ENCODE measurements at regions not wholly inside any gene's neighbourhood (a gene's known extent, or its start where the extent isn't known, plus 50 kb on each side); places are given as distances from the start of the nearest gene placed in this dataset.

GRCh38 chr1:95927061-95927460 lies 693.1 kb downstream of the RWDD3 start:
- 79 to 85% methylated on average over 3 of the region's 3 CpGs for WGBS, 2 donors
- Histone ChIP-seq H3K4me1 (no peaks in the 10 kb centered on the region), H3K27ac (no peak overlapping the region), H3K36me3 (no peaks in the 10 kb centered on the region), H3K27me3 (no peaks in the 10 kb centered on the region), H3K9me3 (no peaks in the 10 kb centered on the region), H3K4me3 (no peak overlapping the region)
- no peak for TF ChIP-seq EP300 (IDR thresholded peaks at IDR 0.05)
- no peak for TF ChIP-seq CTCF (IDR thresholded peaks at IDR 0.05)
- TF ChIP-seq POLR2A (IDR thresholded peaks at IDR 0.05) = no peak
- TF ChIP-seq POLR2AphosphoS5 (IDR thresholded peaks at IDR 0.05) = no peak
- ATAC-seq (ENCODE audit: low FRiP score in 2 of 2) (no peak), DNase-seq (no peak)

- Histone ChIP-seq H3K27ac (no peak overlapping the region), H3K4me3 (no peak overlapping the region), H3K36me3 (no peaks in the 10 kb centered on the region), H3K9me3 (no peaks in the 10 kb centered on the region), H3K27me3 (no peaks in the 10 kb centered on the region), H3K4me1 (no peaks in the 10 kb centered on the region)
- ATAC-seq (ENCODE audit: low FRiP score in 2 of 2) (no peak), DNase-seq (no peak)
- WGBS, 2 donors = 59 to 62% methylated on average over 1 of the region's 1 CpG
- TF ChIP-seq CTCF (IDR thresholded peaks at IDR 0.05) (no peak), EP300 (IDR thresholded peaks at IDR 0.05) (no peak), POLR2AphosphoS5 (IDR thresholded peaks at IDR 0.05) (no peak), POLR2A (IDR thresholded peaks at IDR 0.05) (no peak)
Measured at GRCh38 chr1:95935719-95936118, 701.7 kb downstream of the RWDD3 start.

- no peaks in the 10 kb centered on the region for H3K27me3 ChIP-seq
- H3K27ac ChIP-seq = no peak overlapping the region
- H3K9me3 ChIP-seq = no peaks in the 10 kb centered on the region
- no peaks in the 10 kb centered on the region for H3K4me1 ChIP-seq
- no peak for DNase-seq
- WGBS, 2 donors = 56 to 73% methylated on average over 3 of the region's 3 CpGs
- H3K4me3 ChIP-seq = no peak overlapping the region
- no peak for TF ChIP-seq CTCF (IDR thresholded peaks at IDR 0.05)
- TF ChIP-seq POLR2AphosphoS5 (IDR thresholded peaks at IDR 0.05) = no peak
- no peak for TF ChIP-seq POLR2A (IDR thresholded peaks at IDR 0.05)
- TF ChIP-seq EP300 (IDR thresholded peaks at IDR 0.05) = no peak
- ATAC-seq (ENCODE audit: low FRiP score in 2 of 2) = no peak
- no peaks in the 10 kb centered on the region for H3K36me3 ChIP-seq
Measured at GRCh38 chr1:95941121-95941798, 707.2 kb downstream of the RWDD3 start.

- no peaks in the 10 kb centered on the region for H3K9me3 ChIP-seq
- no peaks in the 10 kb centered on the region for H3K36me3 ChIP-seq
- no peak for TF ChIP-seq POLR2A (IDR thresholded peaks at IDR 0.05)
- no peak for TF ChIP-seq CTCF (IDR thresholded peaks at IDR 0.05)
- no peak for TF ChIP-seq EP300 (IDR thresholded peaks at IDR 0.05)
- no peak for TF ChIP-seq POLR2AphosphoS5 (IDR thresholded peaks at IDR 0.05)
- no peaks in the 10 kb centered on the region for H3K27me3 ChIP-seq
- H3K4me1 ChIP-seq = no peaks in the 10 kb centered on the region
- no peak overlapping the region for H3K27ac ChIP-seq
- H3K4me3 ChIP-seq = no peak overlapping the region
- DNase-seq (no peak), ATAC-seq (ENCODE audit: low FRiP score in 2 of 2) (no peak)
Measured at GRCh38 chr1:95948023-95948422, 714.0 kb downstream of the RWDD3 start.

Data from upper lobe of left lung (tissue), 6 donors.